ENCODE measurements at regions not wholly inside any gene's neighbourhood (a gene's known extent, or its start where the extent isn't known, plus 50 kb on each side); places are given as distances from the start of the nearest gene placed in this dataset.
"Not testable (repeated sequence)": the region's sequence is repeated elsewhere in the genome, so short reads cannot be mapped to it uniquely, and the experiment has no call there.

GRCh38 chr10:37496061-37496460 is 361.3 kb downstream of the ZNF248 start:
- Histone ChIP-seq H3K36me3 (ENCODE audit: control insufficient read depth in 4 of 4, insufficient read depth in 3 of 4, low read depth in 1 of 4, low read length in 3 of 4) (no peaks in the 10 kb centered on the region), H3K9ac (ENCODE audit: low read depth in 1 of 2, low read length in 2 of 2) (no peak overlapping the region), H3K9me3 (ENCODE audit: control insufficient read depth in 4 of 4, low read length in 3 of 4) (no peaks in the 10 kb centered on the region), H3K27me3 (ENCODE audit: control insufficient read depth in 4 of 4, insufficient read depth in 4 of 4, low read length in 3 of 4) (no peaks in the 10 kb centered on the region), H3K4me3 (ENCODE audit: low read depth in 1 of 3, low read length in 3 of 3) (no peak overlapping the region), H3K4me1 (ENCODE audit: control insufficient read depth in 4 of 4, insufficient read depth in 4 of 4, low read length in 3 of 4) (no peaks in the 10 kb centered on the region), H3K27ac (ENCODE audit: low read depth in 1 of 2, low read length in 2 of 2) (no peak overlapping the region)
- TF ChIP-seq YY1 (IDR thresholded peaks at IDR 0.05) (no peak), FOXA1 (IDR thresholded peaks at IDR 0.05) (no peak), TAF1 (conservative IDR thresholded peaks at IDR 0.05) (no peak), NR2F2 (IDR thresholded peaks at IDR 0.05) (no peak), REST (IDR thresholded peaks at IDR 0.05) (no peak), MAX (IDR thresholded peaks at IDR 0.05) (no peak), ATF3 (IDR thresholded peaks at IDR 0.05) (no peak), FOXA2 (IDR thresholded peaks at IDR 0.05) (no peak), RAD21 (IDR thresholded peaks at IDR 0.05) (no peak), HNF4A (conservative IDR thresholded peaks at IDR 0.05) (no peak), ZBTB33 (IDR thresholded peaks at IDR 0.05) (no peak), HNF4G (IDR thresholded peaks at IDR 0.05) (no peak), CTCF (IDR thresholded peaks at IDR 0.05; ENCODE audit: low read depth, low read length, missing input control) (no peak), SP1 (IDR thresholded peaks at IDR 0.05) (no peak), RXRA (IDR thresholded peaks at IDR 0.05) (no peak), GABPA (IDR thresholded peaks at IDR 0.05 in 1 of 2, conservative IDR thresholded peaks at IDR 0.05 in 1 of 2) (no peak), EGR1 (IDR thresholded peaks at IDR 0.05; ENCODE audit: low read depth in 2 of 2) (no peak)
- WGBS = 74% methylated on average over 3 of the region's 3 CpGs
- DNase-seq (ENCODE audit: low spot score) = no peak

GRCh38 chr10:37495415-37495814 is 362.0 kb downstream of the ZNF248 start:
- no peak overlapping the region for H3K9ac ChIP-seq (ENCODE audit: low read depth in 1 of 2, low read length in 2 of 2)
- no peak overlapping the region for H3K27ac ChIP-seq (ENCODE audit: low read depth in 1 of 2, low read length in 2 of 2)
- H3K4me1 ChIP-seq (ENCODE audit: control insufficient read depth in 4 of 4, insufficient read depth in 4 of 4, low read length in 3 of 4) = no peaks in the 10 kb centered on the region
- no peak overlapping the region for H3K4me3 ChIP-seq (ENCODE audit: low read depth in 1 of 3, low read length in 3 of 3)
- TF ChIP-seq SP1 (IDR thresholded peaks at IDR 0.05) (no peak), YY1 (IDR thresholded peaks at IDR 0.05) (no peak), CTCF (IDR thresholded peaks at IDR 0.05; ENCODE audit: low read depth, low read length, missing input control) (peak; percentile 15), RAD21 (IDR thresholded peaks at IDR 0.05) (peak in 1 of 2 donors; percentile 53), FOXA1 (IDR thresholded peaks at IDR 0.05) (no peak), EGR1 (IDR thresholded peaks at IDR 0.05; ENCODE audit: low read depth in 2 of 2) (no peak), GABPA (IDR thresholded peaks at IDR 0.05 in 1 of 2, conservative IDR thresholded peaks at IDR 0.05 in 1 of 2) (no peak)
- no peaks in the 10 kb centered on the region for H3K9me3 ChIP-seq (ENCODE audit: control insufficient read depth in 4 of 4, low read length in 3 of 4)
- WGBS = 43% methylated on average over 1 of the region's 1 CpG
- no peaks in the 10 kb centered on the region for H3K36me3 ChIP-seq (ENCODE audit: control insufficient read depth in 4 of 4, insufficient read depth in 3 of 4, low read depth in 1 of 4, low read length in 3 of 4)
- DNase-seq (ENCODE audit: low spot score) = no peak
- no peaks in the 10 kb centered on the region for H3K27me3 ChIP-seq (ENCODE audit: control insufficient read depth in 4 of 4, insufficient read depth in 4 of 4, low read length in 3 of 4)

GRCh38 chr10:37493185-37493796 is 364.1 kb downstream of the ZNF248 start:
- H3K4me1 ChIP-seq (ENCODE audit: control insufficient read depth in 4 of 4, insufficient read depth in 4 of 4, low read length in 3 of 4); H3K36me3 ChIP-seq (ENCODE audit: control insufficient read depth in 4 of 4, insufficient read depth in 3 of 4, low read depth in 1 of 4, low read length in 3 of 4); H3K27ac ChIP-seq (ENCODE audit: low read depth in 1 of 2, low read length in 2 of 2); DNase-seq (ENCODE audit: low spot score); H3K9me3 ChIP-seq (ENCODE audit: control insufficient read depth in 4 of 4, low read length in 3 of 4); H3K4me3 ChIP-seq (ENCODE audit: low read depth in 1 of 3, low read length in 3 of 3); H3K27me3 ChIP-seq (ENCODE audit: control insufficient read depth in 4 of 4, insufficient read depth in 4 of 4, low read length in 3 of 4); H3K9ac ChIP-seq (ENCODE audit: low read depth in 1 of 2, low read length in 2 of 2): not testable (repeated sequence)
- 65% methylated on average over 3 of the region's 3 CpGs for WGBS

Data from liver (tissue), 8 donors.